ENCODE measurements at regions not wholly inside any gene's neighbourhood (a gene's known extent, or its start where the extent isn't known, plus 50 kb on each side); places are given as distances from the start of the nearest gene placed in this dataset.
"Not testable (repeated sequence)": the region's sequence is repeated elsewhere in the genome, so short reads cannot be mapped to it uniquely, and the experiment has no call there.

- POLR2A ChIA-PET; CTCF ChIA-PET; DNase-seq (ENCODE audit: extremely low spot score): not testable (repeated sequence)
Measured at GRCh38 chr3:10109-10996, 186.2 kb upstream of the CHL1 start.

GRCh38 chr3:11734-12133 is 184.8 kb upstream of the CHL1 start:
- TF ChIP-seq NFRKB (IDR thresholded peaks at IDR 0.05) (no peak), TARDBP (IDR thresholded peaks at IDR 0.05) (no peak), FOXM1 (IDR thresholded peaks at IDR 0.05; ENCODE audit: borderline replicate concordance) (no peak), SUZ12 (IDR thresholded peaks at IDR 0.05) (no peak), CTBP1 (IDR thresholded peaks at IDR 0.05; ENCODE audit: borderline replicate concordance) (no peak), ARNT (IDR thresholded peaks at IDR 0.05) (no peak), BHLHE40 (IDR thresholded peaks at IDR 0.05; ENCODE audit: borderline replicate concordance) (no peak), ZNF384 (IDR thresholded peaks at IDR 0.05) (no peak), PKNOX1 (IDR thresholded peaks at IDR 0.05) (no peak), FOXK2 (IDR thresholded peaks at IDR 0.05) (no peak), HDGF (IDR thresholded peaks at IDR 0.05; ENCODE audit: borderline replicate concordance) (no peak), L3MBTL2 (conservative IDR thresholded peaks at IDR 0.05) (no peak), ELF4 (IDR thresholded peaks at IDR 0.05) (no peak), FOXA1 (IDR thresholded peaks at IDR 0.05) (no peak), LEF1 (IDR thresholded peaks at IDR 0.05; ENCODE audit: borderline replicate concordance) (no peak), SP1 (IDR thresholded peaks at IDR 0.05) (no peak)
- no peak for DNase-seq (ENCODE audit: extremely low spot score)
- POLR2A ChIA-PET = no interaction called here
- CTCF ChIA-PET = no interaction called here

GRCh38 chr3:14652-15051 is 181.9 kb upstream of the CHL1 start:
- POLR2A ChIA-PET = no interaction called here
- TF ChIP-seq SP1 (IDR thresholded peaks at IDR 0.05) (no peak), SUZ12 (IDR thresholded peaks at IDR 0.05) (no peak), L3MBTL2 (conservative IDR thresholded peaks at IDR 0.05) (no peak), FOXK2 (IDR thresholded peaks at IDR 0.05) (no peak), LEF1 (IDR thresholded peaks at IDR 0.05; ENCODE audit: borderline replicate concordance) (no peak), ZNF384 (IDR thresholded peaks at IDR 0.05) (no peak), NFRKB (IDR thresholded peaks at IDR 0.05) (no peak), FOXA1 (IDR thresholded peaks at IDR 0.05) (no peak), HDGF (IDR thresholded peaks at IDR 0.05; ENCODE audit: borderline replicate concordance) (no peak), CTBP1 (IDR thresholded peaks at IDR 0.05; ENCODE audit: borderline replicate concordance) (no peak), BHLHE40 (IDR thresholded peaks at IDR 0.05; ENCODE audit: borderline replicate concordance) (no peak), TARDBP (IDR thresholded peaks at IDR 0.05) (no peak), ELF4 (IDR thresholded peaks at IDR 0.05) (no peak), ARNT (IDR thresholded peaks at IDR 0.05) (no peak), FOXM1 (IDR thresholded peaks at IDR 0.05; ENCODE audit: borderline replicate concordance) (no peak), PKNOX1 (IDR thresholded peaks at IDR 0.05) (no peak)
- DNase-seq (ENCODE audit: extremely low spot score) = no peak
- CTCF ChIA-PET = no interaction called here

GRCh38 chr3:16366-16765 is 180.2 kb upstream of the CHL1 start:
- DNase-seq (ENCODE audit: extremely low spot score) = no peak
- CTCF ChIA-PET = no interaction called here
- TF ChIP-seq BHLHE40 (IDR thresholded peaks at IDR 0.05; ENCODE audit: borderline replicate concordance) (no peak), ELF4 (IDR thresholded peaks at IDR 0.05) (no peak), LEF1 (IDR thresholded peaks at IDR 0.05; ENCODE audit: borderline replicate concordance) (no peak), PKNOX1 (IDR thresholded peaks at IDR 0.05) (no peak), CTBP1 (IDR thresholded peaks at IDR 0.05; ENCODE audit: borderline replicate concordance) (no peak), FOXK2 (IDR thresholded peaks at IDR 0.05) (no peak), FOXM1 (IDR thresholded peaks at IDR 0.05; ENCODE audit: borderline replicate concordance) (no peak), L3MBTL2 (conservative IDR thresholded peaks at IDR 0.05) (no peak), NFRKB (IDR thresholded peaks at IDR 0.05) (no peak), TARDBP (IDR thresholded peaks at IDR 0.05) (no peak), ARNT (IDR thresholded peaks at IDR 0.05) (no peak), FOXA1 (IDR thresholded peaks at IDR 0.05) (no peak), SUZ12 (IDR thresholded peaks at IDR 0.05) (no peak)
- POLR2A ChIA-PET = no interaction called here

- no peak for TF ChIP-seq NFRKB (IDR thresholded peaks at IDR 0.05)
- no peak for TF ChIP-seq ZNF384 (IDR thresholded peaks at IDR 0.05)
- TF ChIP-seq PKNOX1 (IDR thresholded peaks at IDR 0.05) = no peak
- TF ChIP-seq TARDBP (IDR thresholded peaks at IDR 0.05) = no peak
- TF ChIP-seq ELF4 (IDR thresholded peaks at IDR 0.05) = no peak
- no peak for TF ChIP-seq FOXM1 (IDR thresholded peaks at IDR 0.05; ENCODE audit: borderline replicate concordance)
- CTCF ChIA-PET = no interaction called here
- no peak for DNase-seq (ENCODE audit: extremely low spot score)
- POLR2A ChIA-PET = no interaction called here
Measured at GRCh38 chr3:20421-20820, 176.1 kb upstream of the CHL1 start.

GRCh38 chr3:24006-24405 is 172.6 kb upstream of the CHL1 start:
- CTCF ChIA-PET = no interaction called here
- no peak for DNase-seq (ENCODE audit: extremely low spot score)
- TF ChIP-seq PKNOX1 (IDR thresholded peaks at IDR 0.05) = no peak
- TF ChIP-seq CTBP1 (IDR thresholded peaks at IDR 0.05; ENCODE audit: borderline replicate concordance) = no peak
- TF ChIP-seq HDGF (IDR thresholded peaks at IDR 0.05; ENCODE audit: borderline replicate concordance) = no peak
- no peak for TF ChIP-seq ZNF384 (IDR thresholded peaks at IDR 0.05)
- TF ChIP-seq FOXM1 (IDR thresholded peaks at IDR 0.05; ENCODE audit: borderline replicate concordance) = no peak
- TF ChIP-seq BHLHE40 (IDR thresholded peaks at IDR 0.05; ENCODE audit: borderline replicate concordance) = no peak
- no peak for TF ChIP-seq L3MBTL2 (conservative IDR thresholded peaks at IDR 0.05)
- no peak for TF ChIP-seq FOXA1 (IDR thresholded peaks at IDR 0.05)
- TF ChIP-seq FOXK2 (IDR thresholded peaks at IDR 0.05) = no peak
- TF ChIP-seq LEF1 (IDR thresholded peaks at IDR 0.05; ENCODE audit: borderline replicate concordance) = no peak
- TF ChIP-seq TARDBP (IDR thresholded peaks at IDR 0.05) = no peak
- no peak for TF ChIP-seq SUZ12 (IDR thresholded peaks at IDR 0.05)
- no peak for TF ChIP-seq NFRKB (IDR thresholded peaks at IDR 0.05)
- no peak for TF ChIP-seq ARNT (IDR thresholded peaks at IDR 0.05)
- POLR2A ChIA-PET = no interaction called here

All from HEK293T (cell line).